ENCODE measurements at regions not wholly inside any gene's neighbourhood (a gene's known extent, or its start where the extent isn't known, plus 50 kb on each side); places are given as distances from the start of the nearest gene placed in this dataset.

- Histone ChIP-seq H3F3A (ENCODE audit: insufficient read depth, low read length) (no peaks in the 10 kb centered on the region), H3K4me1 (ENCODE audit: low read length) (no peaks in the 10 kb centered on the region), H3K27me3 (replicated peaks; ENCODE audit: insufficient read depth, low read length) (no peaks in the 10 kb centered on the region), H3K9ac (ENCODE audit: low read length) (no peak overlapping the region), H3K9me3 (replicated peaks; ENCODE audit: insufficient read depth, low read length) (no peaks in the 10 kb centered on the region), H3K4me2 (ENCODE audit: low read depth, low read length) (no peak overlapping the region), H3K9me2 (replicated peaks; ENCODE audit: insufficient read depth, low read length) (no peaks in the 10 kb centered on the region), H3K4me3 (ENCODE audit: low read length) (no peak overlapping the region), H3K27ac (ENCODE audit: low read length) (no peak overlapping the region), H4K20me1 (ENCODE audit: insufficient read depth, low read length) (no peaks in the 10 kb centered on the region), H3K79me2 (ENCODE audit: low read length) (no peaks in the 10 kb centered on the region), H3K36me3 (replicated peaks; ENCODE audit: insufficient read depth, low read length) (no peaks in the 10 kb centered on the region), H2AFZ (ENCODE audit: low read length) (no peak overlapping the region)
- no peak for DNase-seq
- TF ChIP-seq EZH2phosphoT487 (IDR thresholded peaks at IDR 0.05; ENCODE audit: low read length), result no peak
- TF ChIP-seq CTCF (IDR thresholded peaks at IDR 0.05; ENCODE audit: low read length), result no peak
- TF ChIP-seq EZH2 (optimal IDR thresholded peaks at IDR 0.05; ENCODE audit: low read depth, low read length), result no peak
These were observed 477.5 kb upstream of the CCDC196 start for GRCh38 chr14:66008631-66009030.

- Histone ChIP-seq H3K4me3 (ENCODE audit: low read length) (no peak overlapping the region), H3K4me2 (ENCODE audit: low read depth, low read length) (no peak overlapping the region), H3K4me1 (ENCODE audit: low read length) (no peaks in the 10 kb centered on the region), H3K27ac (ENCODE audit: low read length) (no peak overlapping the region), H3K9me3 (replicated peaks; ENCODE audit: insufficient read depth, low read length) (no peaks in the 10 kb centered on the region), H3K79me2 (ENCODE audit: low read length) (no peaks in the 10 kb centered on the region), H3K9me2 (replicated peaks; ENCODE audit: insufficient read depth, low read length) (no peaks in the 10 kb centered on the region), H3K9ac (ENCODE audit: low read length) (no peak overlapping the region), H2AFZ (ENCODE audit: low read length) (no peak overlapping the region), H3K36me3 (replicated peaks; ENCODE audit: insufficient read depth, low read length) (no peaks in the 10 kb centered on the region), H3K27me3 (replicated peaks; ENCODE audit: insufficient read depth, low read length) (no peaks in the 10 kb centered on the region), H4K20me1 (ENCODE audit: insufficient read depth, low read length) (no peaks in the 10 kb centered on the region), H3F3A (ENCODE audit: insufficient read depth, low read length) (no peaks in the 10 kb centered on the region)
- DNase-seq, result no peak
- TF ChIP-seq EZH2phosphoT487 (IDR thresholded peaks at IDR 0.05; ENCODE audit: low read length) (no peak), CTCF (IDR thresholded peaks at IDR 0.05; ENCODE audit: low read length) (no peak), EZH2 (optimal IDR thresholded peaks at IDR 0.05; ENCODE audit: low read depth, low read length) (no peak)
These were observed 477.1 kb upstream of the CCDC196 start for GRCh38 chr14:66009089-66009488.

- no peak overlapping the region for H2AFZ ChIP-seq (ENCODE audit: low read length)
- H3K36me3 ChIP-seq (replicated peaks; ENCODE audit: insufficient read depth, low read length), result no peaks in the 10 kb centered on the region
- H3K79me2 ChIP-seq (ENCODE audit: low read length), result no peaks in the 10 kb centered on the region
- no peak overlapping the region for H3K9ac ChIP-seq (ENCODE audit: low read length)
- DNase-seq, result no peak
- H4K20me1 ChIP-seq (ENCODE audit: insufficient read depth, low read length), result no peaks in the 10 kb centered on the region
- no peaks in the 10 kb centered on the region for H3K4me1 ChIP-seq (ENCODE audit: low read length)
- no peak for TF ChIP-seq CTCF (IDR thresholded peaks at IDR 0.05; ENCODE audit: low read length)
- TF ChIP-seq EZH2phosphoT487 (IDR thresholded peaks at IDR 0.05; ENCODE audit: low read length), result no peak
- no peak for TF ChIP-seq EZH2 (optimal IDR thresholded peaks at IDR 0.05; ENCODE audit: low read depth, low read length)
- H3K27me3 ChIP-seq (replicated peaks; ENCODE audit: insufficient read depth, low read length), result no peaks in the 10 kb centered on the region
- H3F3A ChIP-seq (ENCODE audit: insufficient read depth, low read length), result no peaks in the 10 kb centered on the region
- H3K4me3 ChIP-seq (ENCODE audit: low read length), result no peak overlapping the region
- no peak overlapping the region for H3K27ac ChIP-seq (ENCODE audit: low read length)
- H3K9me2 ChIP-seq (replicated peaks; ENCODE audit: insufficient read depth, low read length), result no peaks in the 10 kb centered on the region
- no peaks in the 10 kb centered on the region for H3K9me3 ChIP-seq (replicated peaks; ENCODE audit: insufficient read depth, low read length)
- no peak overlapping the region for H3K4me2 ChIP-seq (ENCODE audit: low read depth, low read length)
These were observed 475.5 kb upstream of the CCDC196 start for GRCh38 chr14:66010695-66011094.
